Stimulated activated CD8-positive, alpha-beta memory T cell treated with anti-CD3 and anti-CD28 coated beads, Interleukin-7, amount 100 ng/mL, for 4 hours (primary cell): ENCODE measurements at regions not wholly inside any gene's neighbourhood (a gene's known extent, or its start where the extent isn't known, plus 50 kb on each side); places are given as distances from the start of the nearest gene placed in this dataset.

Source experiments
- DNase-seq, 2 donors: peaks; one replicate each; pipeline ENCODE4 v3.0.0-alpha.2; 2020; ENCODE audit warnings: low read depth in 2 of 2

GRCh38 chr6:14959324-14959885, 286.5 kb upstream of the JARID2 start:
- DNase-seq, result no peak

GRCh38 chr6:14964556-14965270, 281.2 kb upstream of the JARID2 start:
- DNase-seq, result no peak

- no peak for DNase-seq
These were observed 280.3 kb upstream of the JARID2 start for GRCh38 chr6:14965424-14966075.

GRCh38 chr6:14966096-14966905, 279.6 kb upstream of the JARID2 start:
- DNase-seq, result no peak

- no peak for DNase-seq
These were observed 278.8 kb upstream of the JARID2 start for GRCh38 chr6:14966906-14967711.

- no peak for DNase-seq
These were observed 277.7 kb upstream of the JARID2 start for GRCh38 chr6:14968056-14968637.

GRCh38 chr6:14969126-14969525, 276.7 kb upstream of the JARID2 start:
- no peak for DNase-seq

GRCh38 chr6:14972379-14973067, 273.3 kb upstream of the JARID2 start:
- DNase-seq, result no peak

GRCh38 chr6:14974372-14974771, 271.5 kb upstream of the JARID2 start:
- no peak for DNase-seq

- DNase-seq, result no peak
These were observed 270.9 kb upstream of the JARID2 start for GRCh38 chr6:14974792-14975470.

- DNase-seq, result no peak
These were observed 270.4 kb upstream of the JARID2 start for GRCh38 chr6:14975471-14975817.

GRCh38 chr6:14977747-14978382, 268.0 kb upstream of the JARID2 start:
- no peak for DNase-seq

GRCh38 chr6:14981960-14982359, 263.9 kb upstream of the JARID2 start:
- DNase-seq, result no peak

- DNase-seq, result no peak
These were observed 262.0 kb upstream of the JARID2 start for GRCh38 chr6:14983599-14984518.

- no peak for DNase-seq
These were observed 261.4 kb upstream of the JARID2 start for GRCh38 chr6:14984519-14984853.

GRCh38 chr6:14985366-14985765, 260.5 kb upstream of the JARID2 start:
- no peak for DNase-seq

- DNase-seq, result no peak
These were observed 259.5 kb upstream of the JARID2 start for GRCh38 chr6:14986370-14986769.

GRCh38 chr6:14987490-14987889, 258.4 kb upstream of the JARID2 start:
- no peak for DNase-seq

GRCh38 chr6:14992382-14992781, 253.5 kb upstream of the JARID2 start:
- no peak for DNase-seq
